ENCODE measurements at regions not wholly inside any gene's neighbourhood (a gene's known extent, or its start where the extent isn't known, plus 50 kb on each side); places are given as distances from the start of the nearest gene placed in this dataset.
"Not testable (repeated sequence)": the region's sequence is repeated elsewhere in the genome, so short reads cannot be mapped to it uniquely, and the experiment has no call there.

- no peak for DNase-seq (ENCODE audit: low read depth)
Observed at GRCh38 chr3:75126556-75126955, 512.1 kb upstream of the CNTN3 start.

- no peak for DNase-seq (ENCODE audit: low read depth)
Observed at GRCh38 chr3:75129101-75129500, 514.6 kb upstream of the CNTN3 start.

DNA sequence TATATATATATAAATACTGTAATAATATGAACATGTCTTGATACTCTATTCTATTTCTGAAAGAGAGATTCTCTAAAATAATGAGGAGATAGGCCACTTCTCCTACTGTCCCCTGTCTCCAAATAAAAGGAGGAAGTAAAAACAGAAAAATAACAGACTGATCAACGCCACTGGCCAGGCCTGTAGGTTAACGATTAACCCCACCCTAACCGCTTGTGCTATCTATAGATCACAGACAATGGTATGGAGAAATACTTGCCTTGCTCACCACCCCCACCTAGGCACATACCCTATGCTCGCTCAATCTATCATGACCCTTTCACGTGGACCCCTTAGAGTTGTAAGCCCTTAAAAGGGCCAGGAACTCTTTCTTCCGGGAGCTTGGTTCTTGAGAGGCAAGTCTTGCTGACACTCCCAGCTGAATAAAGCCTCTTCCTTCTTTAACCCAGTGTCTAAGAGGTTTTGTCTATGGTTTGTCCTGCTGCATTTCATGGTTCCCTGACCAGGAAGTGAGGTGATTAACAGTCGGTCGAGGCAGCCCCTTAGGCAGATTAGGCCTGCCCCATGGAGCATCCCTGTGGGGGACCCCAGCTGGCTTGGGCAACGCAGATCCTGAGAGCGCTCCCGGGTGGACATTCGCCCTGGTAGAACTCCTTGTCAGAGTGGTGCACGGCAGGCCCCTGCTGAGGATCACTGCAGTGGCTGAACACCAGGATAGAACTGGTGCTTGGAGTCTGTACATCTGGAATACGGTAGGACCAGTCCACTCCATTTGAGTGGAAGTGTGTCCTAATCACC is 521.8 kb upstream of the CNTN3 start:
- DNase-seq (ENCODE audit: low read depth) = no peak

DNA sequence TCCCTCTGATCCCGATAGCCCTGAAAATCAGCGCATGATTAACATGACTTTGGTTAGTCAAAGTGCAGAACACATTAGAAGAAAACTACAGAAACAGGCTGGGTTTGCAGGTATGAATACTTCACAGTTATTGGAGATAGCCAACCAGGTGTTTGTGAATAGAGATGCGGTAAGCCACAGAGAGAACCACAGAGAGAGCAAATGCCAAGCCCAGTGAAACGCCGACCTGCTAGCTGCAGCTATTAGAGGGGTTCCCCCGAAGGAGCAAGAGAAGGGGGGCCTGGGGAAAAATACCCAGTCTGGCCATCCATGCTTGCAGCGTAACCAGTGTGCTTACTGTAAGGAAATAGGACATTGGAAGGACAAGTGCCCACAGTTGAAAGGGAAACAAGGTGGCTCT is 523.9 kb upstream of the CNTN3 start:
- no peak for DNase-seq (ENCODE audit: low read depth)

GRCh38 chr3:75140904-75141615 is 523.1 kb upstream of the FRG2C start:
- DNase-seq (ENCODE audit: low read depth) = no peak

- no peak for DNase-seq (ENCODE audit: low read depth)
Observed at GRCh38 chr3:75144406-75144805, 519.7 kb upstream of the FRG2C start.

DNA sequence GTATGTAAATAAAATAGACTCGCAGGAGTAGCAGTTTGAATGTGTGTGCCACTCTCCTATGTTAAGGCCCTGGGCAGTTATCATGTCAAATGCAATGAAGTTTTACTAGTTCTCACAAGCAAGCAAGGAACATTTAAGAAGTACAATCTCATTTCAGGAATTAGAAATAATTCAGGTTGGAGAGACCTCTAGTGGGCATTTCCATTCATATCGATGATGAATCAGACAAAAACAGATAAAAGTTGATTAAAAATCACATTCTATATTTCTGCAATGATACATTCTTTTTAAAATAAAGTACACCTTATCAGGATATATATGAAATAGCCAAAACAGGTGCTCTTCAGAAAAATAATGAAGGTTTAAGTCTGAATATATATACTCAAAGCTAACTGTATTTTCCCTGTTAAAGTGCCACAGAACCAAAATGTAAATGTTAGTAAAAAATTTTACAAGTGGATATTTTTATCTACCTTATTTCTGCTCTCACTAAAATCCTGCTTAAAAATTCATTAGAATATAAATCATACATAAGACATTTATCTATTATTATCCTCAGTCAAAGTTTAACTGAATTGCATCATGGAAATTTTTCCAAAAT is 492.4 kb upstream of the FRG2C start:
- no peak for DNase-seq (ENCODE audit: low read depth)

DNA sequence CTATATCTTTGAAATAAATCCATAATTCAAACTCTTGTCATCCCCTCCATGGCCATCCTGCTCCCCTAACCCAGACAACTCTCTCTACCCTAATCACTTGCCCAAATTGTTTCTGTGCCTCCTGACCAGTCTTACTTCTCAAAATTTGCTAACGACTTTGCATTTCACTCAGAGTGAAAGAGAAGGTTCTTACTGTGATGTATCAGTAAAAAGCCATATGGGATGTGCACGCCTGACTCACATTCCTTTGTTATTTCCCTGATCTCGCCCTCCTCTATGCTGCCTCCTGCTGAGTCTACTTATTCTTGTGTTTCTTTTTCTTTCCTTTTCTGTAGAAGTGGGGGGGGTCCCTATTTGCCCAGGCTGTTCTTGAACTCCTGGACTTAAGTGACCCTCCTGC is 487.2 kb upstream of the FRG2C start:
- DNase-seq (ENCODE audit: low read depth) = no peak

- DNase-seq (ENCODE audit: low read depth) = no peak
Observed at GRCh38 chr3:75180235-75180944, 483.7 kb upstream of the FRG2C start.

- no peak for DNase-seq (ENCODE audit: low read depth)
Observed at GRCh38 chr3:75180945-75181298, 483.2 kb upstream of the FRG2C start.

DNA sequence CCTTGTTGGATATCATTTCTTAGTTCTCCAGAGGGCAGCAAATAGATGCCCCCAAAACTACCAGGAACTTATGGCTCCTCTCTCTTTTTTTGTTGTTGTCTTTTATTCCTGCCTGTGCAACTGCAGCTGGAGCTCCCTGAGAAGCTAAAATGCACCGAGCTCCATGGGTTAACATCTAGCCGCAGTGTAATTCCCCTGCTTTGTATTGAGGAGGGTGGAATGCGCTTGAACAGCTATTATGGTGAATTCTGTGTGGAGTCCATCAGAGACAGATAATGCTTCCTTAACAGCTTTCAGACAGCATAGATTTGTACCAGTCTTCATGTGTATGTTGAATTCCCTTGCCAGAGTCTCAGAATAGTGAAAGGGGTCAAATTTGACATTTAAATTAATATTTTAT is 475.2 kb upstream of the FRG2C start:
- DNase-seq (ENCODE audit: low read depth) = no peak

- peak; percentile 0 for DNase-seq (ENCODE audit: low read depth)
Observed at GRCh38 chr3:75192146-75192616, 471.9 kb upstream of the FRG2C start.

DNA sequence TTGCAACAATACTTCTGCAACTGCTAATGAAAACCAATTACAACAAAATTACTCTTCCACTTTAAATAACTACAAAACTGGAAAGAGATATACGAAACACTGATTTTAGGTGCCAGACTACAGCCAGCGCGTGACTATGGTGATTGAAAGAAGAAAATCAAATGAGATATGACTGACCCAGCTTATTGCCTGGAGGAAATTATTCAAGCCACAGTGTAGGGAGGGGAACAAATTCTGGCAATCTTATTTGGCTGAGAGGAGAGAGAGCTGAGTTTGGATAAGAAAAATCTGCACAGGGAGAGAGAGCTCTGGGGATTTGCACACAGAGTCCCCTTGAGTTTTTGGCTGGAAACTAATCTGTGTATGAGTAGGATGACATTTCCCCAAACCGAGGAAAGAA is 470.3 kb upstream of the FRG2C start:
- no peak for DNase-seq (ENCODE audit: low read depth)

DNA sequence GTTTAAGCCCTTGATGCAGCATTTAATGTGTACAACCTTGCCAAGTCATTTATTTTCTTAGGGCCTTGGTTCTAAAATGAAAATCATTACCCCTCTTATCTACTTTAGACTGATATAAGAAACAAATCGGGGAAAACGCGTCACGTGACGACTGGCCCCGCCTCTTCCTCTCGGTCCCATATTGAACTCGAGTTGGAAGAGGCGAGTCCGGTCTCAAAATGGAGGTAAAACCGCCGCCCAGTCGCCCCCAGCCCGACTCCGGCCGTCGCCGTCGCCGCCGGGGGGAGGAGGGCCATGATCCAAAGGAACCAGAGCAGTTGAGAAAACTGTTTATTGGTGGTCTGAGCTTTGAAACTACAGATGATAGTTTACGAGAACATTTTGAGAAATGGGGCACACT is 449.8 kb upstream of the FRG2C start:
- DNase-seq (ENCODE audit: low read depth) = not testable (repeated sequence)

DNA sequence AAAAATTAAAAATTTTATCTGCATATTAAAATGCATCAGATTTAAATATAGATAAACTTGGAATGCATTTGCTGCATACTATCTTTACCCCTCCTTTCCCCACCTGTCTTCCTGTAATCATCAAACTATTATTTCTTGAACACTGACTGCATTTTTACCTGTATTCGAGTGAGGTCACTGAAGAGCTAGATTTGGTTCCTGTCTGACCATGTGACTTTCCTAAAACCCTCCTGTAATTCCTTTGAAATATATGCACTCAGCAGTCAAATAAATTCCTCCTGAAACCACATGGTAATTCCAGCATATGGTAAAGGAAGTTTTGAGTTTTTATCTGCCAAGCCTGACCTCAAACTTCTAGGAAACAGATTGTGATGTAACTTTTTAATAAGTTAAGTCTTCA is 445.6 kb upstream of the FRG2C start:
- DNase-seq (ENCODE audit: low read depth) = no peak

- DNase-seq (ENCODE audit: low read depth) = no peak
Observed at GRCh38 chr3:75220932-75221331, 443.2 kb upstream of the FRG2C start.

- no peak for DNase-seq (ENCODE audit: low read depth)
Observed at GRCh38 chr3:75224412-75224811, 439.7 kb upstream of the FRG2C start.

DNA sequence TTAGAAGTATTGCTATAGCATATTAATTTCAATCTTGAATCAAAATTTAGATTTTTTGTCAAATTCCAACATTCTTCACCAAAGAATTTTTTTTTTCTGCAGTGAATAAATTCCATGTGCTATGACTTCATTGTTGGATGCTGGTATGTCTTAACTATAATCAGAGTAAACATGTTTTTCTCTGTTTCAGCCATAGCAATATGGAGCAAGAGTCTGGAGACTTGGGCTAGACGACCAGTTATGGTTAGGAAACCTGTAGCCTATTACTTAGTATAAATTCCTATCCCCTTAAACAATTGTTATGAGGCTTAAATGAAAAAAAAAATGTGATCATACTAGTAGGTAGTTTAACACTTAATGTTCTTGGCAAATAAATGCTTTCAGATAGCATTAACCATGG is 431.9 kb upstream of the FRG2C start:
- no peak for DNase-seq (ENCODE audit: low read depth)

DNA sequence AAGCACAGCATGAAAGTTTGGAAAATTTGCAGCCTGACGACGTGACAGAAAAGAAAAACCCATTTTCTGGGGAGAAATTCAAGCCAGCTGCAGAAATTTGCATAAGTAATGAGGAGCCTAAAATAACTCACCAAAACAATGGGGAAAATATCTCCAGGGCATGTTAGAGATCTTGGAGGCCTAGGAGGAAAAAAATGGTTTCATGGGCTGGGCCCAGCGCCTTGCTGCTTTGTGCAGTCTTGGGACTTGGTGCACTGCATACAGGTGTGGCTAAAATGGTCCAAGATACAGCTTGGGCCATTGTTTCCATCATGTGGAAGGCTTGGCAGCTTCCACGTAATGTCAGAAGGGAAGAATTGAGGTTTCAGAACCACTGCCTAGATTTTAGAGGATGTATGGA is 428.5 kb upstream of the FRG2C start:
- DNase-seq (ENCODE audit: low read depth) = no peak

DNA sequence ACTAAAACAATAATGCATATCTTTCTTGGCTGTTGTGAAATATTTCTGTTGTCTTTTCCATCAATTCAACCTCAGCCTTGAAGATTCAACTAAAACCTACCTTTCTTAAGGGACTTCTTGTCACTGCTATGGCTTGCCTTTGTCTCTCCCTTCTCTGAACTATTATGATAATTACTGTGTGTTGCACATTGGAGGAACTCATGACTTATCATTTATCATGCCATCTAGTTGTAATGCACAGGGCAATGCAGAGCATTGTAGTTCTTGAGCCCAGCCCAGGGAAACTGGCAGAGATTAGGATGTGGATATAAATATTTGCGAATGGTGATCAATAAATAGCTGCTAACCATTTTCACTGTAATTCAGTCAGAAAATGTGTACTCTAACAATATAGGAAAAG is 427.1 kb upstream of the FRG2C start:
- no peak for DNase-seq (ENCODE audit: low read depth)

GRCh38 chr3:75237477-75237876 is 426.7 kb upstream of the FRG2C start:
- DNase-seq (ENCODE audit: low read depth) = no peak

DNA sequence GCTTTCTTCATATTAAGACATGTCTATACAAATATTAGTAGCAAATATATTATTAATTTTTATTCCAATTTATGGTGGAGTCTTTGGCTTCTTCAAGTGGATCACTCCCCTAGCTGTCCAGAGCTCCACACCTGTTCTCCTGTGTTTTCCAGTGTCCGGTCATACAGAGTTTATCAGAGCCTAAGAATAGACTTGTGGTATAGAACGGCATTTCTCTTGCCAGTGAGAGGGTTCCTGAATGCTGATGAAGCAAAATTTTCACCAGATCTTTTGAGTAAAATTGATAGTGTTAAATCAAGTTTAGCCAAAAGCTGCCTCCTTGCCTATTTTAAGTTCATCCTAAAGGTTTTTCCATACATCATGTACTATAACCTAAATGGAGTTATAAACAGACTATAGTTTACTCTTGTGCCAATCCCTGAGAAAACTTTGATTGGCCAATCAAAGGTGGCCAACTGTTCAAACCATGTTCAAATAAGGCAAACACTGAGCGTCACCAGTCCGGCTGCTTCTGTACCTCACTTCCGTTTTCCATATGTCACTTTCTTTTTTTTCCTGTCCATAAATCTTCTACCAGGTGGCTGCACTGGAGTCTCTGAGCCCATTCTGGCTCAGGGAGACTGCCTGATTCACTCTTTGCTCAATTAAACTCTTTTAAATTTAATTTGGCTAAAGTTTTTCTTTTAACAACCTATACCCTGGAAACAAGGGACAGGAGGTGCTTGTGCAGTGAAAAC is 422.7 kb upstream of the FRG2C start:
- DNase-seq (ENCODE audit: low read depth) = not testable (repeated sequence)
